ENCODE measurements at regions not wholly inside any gene's neighbourhood (a gene's known extent, or its start where the extent isn't known, plus 50 kb on each side); places are given as distances from the start of the nearest gene placed in this dataset.

DNA sequence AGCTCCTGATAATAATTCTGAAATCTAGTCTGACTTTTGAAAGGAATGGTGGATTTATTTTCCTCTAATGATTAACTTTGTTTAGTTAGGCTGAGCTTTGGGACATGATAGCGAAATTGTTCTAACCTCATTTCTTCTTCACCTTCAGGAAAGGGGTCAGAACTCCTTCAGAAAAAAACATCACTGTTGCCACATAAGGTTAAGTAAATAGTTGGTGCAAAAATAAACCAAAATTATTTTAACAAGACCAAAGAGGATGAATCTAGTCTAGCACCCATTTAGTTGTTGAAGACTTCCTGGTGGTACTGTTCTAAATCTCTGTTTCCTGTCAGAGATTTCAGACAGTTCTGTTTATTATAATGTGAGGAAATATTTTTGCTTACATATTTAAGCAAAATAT, 379.8 kb downstream of the UTRN start:
- TF ChIP-seq POLR2A (IDR thresholded peaks at IDR 0.05), result no peak
- TF ChIP-seq CTCF (IDR thresholded peaks at IDR 0.05), result no peak

Data from Peyer's patch (tissue), 4 donors.